ENCODE measurements at regions not wholly inside any gene's neighbourhood (a gene's known extent, or its start where the extent isn't known, plus 50 kb on each side); places are given as distances from the start of the nearest gene placed in this dataset.

GRCh38 chr9:115596746-115597080, 478.8 kb upstream of the TNC start:
- no peak for TF ChIP-seq EZH2phosphoT487 (IDR thresholded peaks at IDR 0.05; ENCODE audit: insufficient read depth, low read depth)
- no peak for TF ChIP-seq EZH2 (IDR thresholded peaks at IDR 0.05; ENCODE audit: insufficient read depth, poor library complexity, severe bottlenecking)
